ENCODE measurements at regions not wholly inside any gene's neighbourhood (a gene's known extent, or its start where the extent isn't known, plus 50 kb on each side); places are given as distances from the start of the nearest gene placed in this dataset.

- Histone ChIP-seq H3K27ac (no peak overlapping the region), H3K27me3 (replicated peaks) (no peaks in the 10 kb centered on the region), H3K36me3 (replicated peaks) (no peaks in the 10 kb centered on the region), H3K4me3 (ENCODE audit: low read depth, low read length) (no peak overlapping the region)
- TF ChIP-seq, protein P1, sequence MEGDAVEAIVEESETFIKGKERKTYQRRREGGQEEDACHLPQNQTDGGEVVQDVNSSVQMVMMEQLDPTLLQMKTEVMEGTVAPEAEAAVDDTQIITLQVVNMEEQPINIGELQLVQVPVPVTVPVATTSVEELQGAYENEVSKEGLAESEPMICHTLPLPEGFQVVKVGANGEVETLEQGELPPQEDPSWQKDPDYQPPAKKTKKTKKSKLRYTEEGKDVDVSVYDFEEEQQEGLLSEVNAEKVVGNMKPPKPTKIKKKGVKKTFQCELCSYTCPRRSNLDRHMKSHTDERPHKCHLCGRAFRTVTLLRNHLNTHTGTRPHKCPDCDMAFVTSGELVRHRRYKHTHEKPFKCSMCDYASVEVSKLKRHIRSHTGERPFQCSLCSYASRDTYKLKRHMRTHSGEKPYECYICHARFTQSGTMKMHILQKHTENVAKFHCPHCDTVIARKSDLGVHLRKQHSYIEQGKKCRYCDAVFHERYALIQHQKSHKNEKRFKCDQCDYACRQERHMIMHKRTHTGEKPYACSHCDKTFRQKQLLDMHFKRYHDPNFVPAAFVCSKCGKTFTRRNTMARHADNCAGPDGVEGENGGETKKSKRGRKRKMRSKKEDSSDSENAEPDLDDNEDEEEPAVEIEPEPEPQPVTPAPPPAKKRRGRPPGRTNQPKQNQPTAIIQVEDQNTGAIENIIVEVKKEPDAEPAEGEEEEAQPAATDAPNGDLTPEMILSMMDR (IDR thresholded peaks at IDR 0.05; ENCODE audit: low read depth, low read length, missing control alignments) = no peak
- in situ Hi-C loops (cut with HindIII; ENCODE audit: low pct_ligation_motif_present, low sequenced_read_pairs) = no loop called here
- no peak for DNase-seq
Observed at GRCh38 chrX:149371986-149372385, 133.1 kb downstream of the IDS start.

GRCh38 chrX:149370097-149370496 is 135.0 kb downstream of the IDS start:
- no peaks in the 10 kb centered on the region for H3K27me3 ChIP-seq (replicated peaks)
- H3K27ac ChIP-seq = no peak overlapping the region
- H3K4me3 ChIP-seq (ENCODE audit: low read depth, low read length) = no peak overlapping the region
- no peaks in the 10 kb centered on the region for H3K36me3 ChIP-seq (replicated peaks)
- DNase-seq = no peak
- TF ChIP-seq, protein P1 (IDR thresholded peaks at IDR 0.05; ENCODE audit: low read depth, low read length, missing control alignments) = no peak
- in situ Hi-C loops (cut with HindIII; ENCODE audit: low pct_ligation_motif_present, low sequenced_read_pairs) = no loop called here

DNA sequence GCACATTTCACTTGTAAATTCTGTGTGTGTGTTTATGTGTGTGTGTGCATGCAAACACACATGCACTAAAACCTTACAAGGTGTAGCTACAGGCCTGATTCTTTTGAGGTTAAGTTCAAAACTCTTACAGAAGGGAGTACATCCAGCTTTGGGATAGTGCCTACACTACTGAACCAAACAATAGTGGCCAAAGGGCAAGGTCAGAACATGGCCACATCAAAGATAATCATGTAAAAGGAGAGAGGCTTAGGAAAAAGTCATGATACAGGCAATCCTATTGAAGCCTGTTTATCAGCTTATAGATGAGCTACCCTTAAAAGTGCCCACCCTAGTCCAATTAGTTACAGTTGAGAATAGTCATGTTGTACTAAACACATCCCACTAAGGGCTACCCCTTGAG is 139.6 kb downstream of the IDS start:
- no peak overlapping the region for H3K27ac ChIP-seq
- TF ChIP-seq, protein P1 (IDR thresholded peaks at IDR 0.05; ENCODE audit: low read depth, low read length, missing control alignments) = no peak
- in situ Hi-C loops (cut with HindIII; ENCODE audit: low pct_ligation_motif_present, low sequenced_read_pairs) = no loop called here
- H3K36me3 ChIP-seq (replicated peaks) = no peaks in the 10 kb centered on the region
- no peak overlapping the region for H3K4me3 ChIP-seq (ENCODE audit: low read depth, low read length)
- no peak for DNase-seq
- H3K27me3 ChIP-seq (replicated peaks) = no peaks in the 10 kb centered on the region

DNA sequence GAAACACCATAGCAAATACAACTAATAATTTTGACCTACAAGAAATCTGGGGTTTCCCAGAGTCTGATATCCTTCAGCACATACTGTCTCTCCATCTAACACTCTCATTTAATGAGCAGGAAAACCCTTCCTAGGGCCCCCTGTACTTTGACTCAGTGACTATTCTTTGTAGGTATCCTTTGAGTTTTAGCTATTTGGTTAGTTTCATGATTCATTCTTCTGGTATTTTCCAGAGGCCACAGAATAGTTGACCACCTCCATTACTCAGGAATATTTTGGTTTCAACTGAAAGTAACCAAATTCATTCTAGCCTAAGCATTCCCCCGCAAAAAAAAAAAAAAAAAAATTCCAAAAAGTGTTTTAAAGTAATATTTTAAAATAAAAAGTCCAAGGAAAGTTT is 140.0 kb downstream of the IDS start:
- no peak overlapping the region for H3K27ac ChIP-seq
- in situ Hi-C loops (cut with HindIII; ENCODE audit: low pct_ligation_motif_present, low sequenced_read_pairs) = no loop called here
- no peaks in the 10 kb centered on the region for H3K36me3 ChIP-seq (replicated peaks)
- TF ChIP-seq, protein P1 (IDR thresholded peaks at IDR 0.05; ENCODE audit: low read depth, low read length, missing control alignments) = no peak
- no peak overlapping the region for H3K4me3 ChIP-seq (ENCODE audit: low read depth, low read length)
- DNase-seq = no peak
- H3K27me3 ChIP-seq (replicated peaks) = no peaks in the 10 kb centered on the region

GRCh38 chrX:149363965-149364364 is 141.1 kb downstream of the IDS start:
- no peaks in the 10 kb centered on the region for H3K36me3 ChIP-seq (replicated peaks)
- H3K4me3 ChIP-seq (ENCODE audit: low read depth, low read length) = no peak overlapping the region
- TF ChIP-seq, protein P1 (IDR thresholded peaks at IDR 0.05; ENCODE audit: low read depth, low read length, missing control alignments) = no peak
- in situ Hi-C loops (cut with HindIII; ENCODE audit: low pct_ligation_motif_present, low sequenced_read_pairs) = no loop called here
- DNase-seq = no peak
- H3K27ac ChIP-seq = no peak overlapping the region
- no peaks in the 10 kb centered on the region for H3K27me3 ChIP-seq (replicated peaks)

DNA sequence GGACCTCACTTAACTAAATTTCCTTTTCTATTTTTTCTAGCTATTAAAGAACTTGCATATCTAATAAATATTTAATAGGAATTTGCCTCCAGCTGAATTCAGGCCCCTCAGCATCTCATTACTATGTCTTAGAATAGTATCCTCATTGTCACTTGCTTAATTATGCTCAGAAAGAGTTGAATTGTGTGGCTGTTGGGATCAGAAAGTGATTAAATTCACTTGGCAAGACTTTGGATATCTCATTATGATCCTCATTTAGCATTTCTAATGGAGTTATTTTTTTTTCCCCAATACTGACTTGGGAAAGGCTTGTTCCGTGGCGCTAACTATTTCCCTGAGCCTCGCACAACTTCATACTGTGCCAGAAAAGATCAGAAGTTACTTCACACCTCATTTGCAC is 158.8 kb downstream of the IDS start:
- no peak for DNase-seq

More for the DNA sequence above, 158.8 kb downstream of the IDS start:
- no peak overlapping the region for H3K4me3 ChIP-seq (ENCODE audit: low read depth, low read length)
- in situ Hi-C loops (cut with HindIII; ENCODE audit: low pct_ligation_motif_present, low sequenced_read_pairs) = no loop called here
- TF ChIP-seq, protein P1 (IDR thresholded peaks at IDR 0.05; ENCODE audit: low read depth, low read length, missing control alignments) = no peak
- H3K27me3 ChIP-seq (replicated peaks) = no peaks in the 10 kb centered on the region
- H3K36me3 ChIP-seq (replicated peaks) = no peaks in the 10 kb centered on the region
- no peak overlapping the region for H3K27ac ChIP-seq
